ENCODE measurements at regions not wholly inside any gene's neighbourhood (a gene's known extent, or its start where the extent isn't known, plus 50 kb on each side); places are given as distances from the start of the nearest gene placed in this dataset.
A peak's percentile ranks its signal among the peaks of the same experiment; 100 is the strongest.

GRCh38 chr6:91152824-91153223 is 566.0 kb upstream of the MAP3K7 start:
- Histone ChIP-seq H3K4me1 (ENCODE audit: control insufficient read depth, extremely low read depth, insufficient read depth, low read length) (no peaks in the 10 kb centered on the region), H3K9ac (ENCODE audit: insufficient read depth, low read length) (no peak overlapping the region), H2AFZ (ENCODE audit: low read length) (no peak overlapping the region)

GRCh38 chr6:91149956-91150705 is 563.3 kb upstream of the MAP3K7 start:
- Histone ChIP-seq H3K4me2 (ENCODE audit: extremely low read depth, insufficient read depth, low read length) (no peak overlapping the region), H3K9me3 (ENCODE audit: control insufficient read depth, insufficient read depth, low read depth, low read length) (no peaks in the 10 kb centered on the region), H2AFZ (ENCODE audit: low read length) (no peak overlapping the region), H3K4me1 (ENCODE audit: control insufficient read depth, extremely low read depth, insufficient read depth, low read length) (no peaks in the 10 kb centered on the region), H3K4me3 (replicated peaks in 1 of 4; ENCODE audit: control extremely low read depth in 1 of 4, insufficient read depth in 1 of 4, low read depth in 3 of 4, low read length in 4 of 4) (no peak overlapping the region), H3K27ac (ENCODE audit: insufficient read depth, low read length) (no peak overlapping the region), H3K27me3 (ENCODE audit: control insufficient read depth, insufficient read depth, low read length) (no peaks in the 10 kb centered on the region), H3K9ac (ENCODE audit: insufficient read depth, low read length) (no peak overlapping the region), H3K36me3 (ENCODE audit: control insufficient read depth, insufficient read depth, low read length) (no peaks in the 10 kb centered on the region), H4K20me1 (ENCODE audit: control insufficient read depth, extremely low read depth, insufficient read depth, low read length) (no peaks in the 10 kb centered on the region), H3K79me2 (ENCODE audit: control insufficient read depth, insufficient read depth, low read length) (no peaks in the 10 kb centered on the region)
- peak; percentile 18 to 83 for DNase-seq (ENCODE audit: low read depth in 2 of 2)
- no peak for TF ChIP-seq EZH2 (IDR thresholded peaks at IDR 0.05; ENCODE audit: low read length, missing control alignments)

More at GRCh38 chr6:91152824-91153223, 566.0 kb upstream of the MAP3K7 start:
- Histone ChIP-seq H3K4me3 (replicated peaks in 1 of 4; ENCODE audit: control extremely low read depth in 1 of 4, insufficient read depth in 1 of 4, low read depth in 3 of 4, low read length in 4 of 4) (no peak overlapping the region), H4K20me1 (ENCODE audit: control insufficient read depth, extremely low read depth, insufficient read depth, low read length) (no peaks in the 10 kb centered on the region), H3K27me3 (ENCODE audit: control insufficient read depth, insufficient read depth, low read length) (no peaks in the 10 kb centered on the region), H3K36me3 (ENCODE audit: control insufficient read depth, insufficient read depth, low read length) (no peaks in the 10 kb centered on the region), H3K9me3 (ENCODE audit: control insufficient read depth, insufficient read depth, low read depth, low read length) (no peaks in the 10 kb centered on the region), H3K79me2 (ENCODE audit: control insufficient read depth, insufficient read depth, low read length) (no peaks in the 10 kb centered on the region), H3K4me2 (ENCODE audit: extremely low read depth, insufficient read depth, low read length) (no peak overlapping the region), H3K27ac (ENCODE audit: insufficient read depth, low read length) (no peak overlapping the region)
- DNase-seq (ENCODE audit: low read depth in 2 of 2): no peak
- TF ChIP-seq EZH2 (IDR thresholded peaks at IDR 0.05; ENCODE audit: low read length, missing control alignments) (no peak), CTCF (conservative IDR thresholded peaks at IDR 0.05 in 1 of 2, IDR thresholded peaks at IDR 0.05 in 1 of 2; ENCODE audit: low read depth in 1 of 2, low read length in 2 of 2) (no peak)

- peak in 1 of 2 donors; percentile 42 for DNase-seq (ENCODE audit: low read depth in 2 of 2)
- H3K4me2 ChIP-seq (ENCODE audit: extremely low read depth, insufficient read depth, low read length): no peak overlapping the region
- H4K20me1 ChIP-seq (ENCODE audit: control insufficient read depth, extremely low read depth, insufficient read depth, low read length): no peaks in the 10 kb centered on the region
- H3K79me2 ChIP-seq (ENCODE audit: control insufficient read depth, insufficient read depth, low read length): no peaks in the 10 kb centered on the region
- H2AFZ ChIP-seq (ENCODE audit: low read length): no peak overlapping the region
- no peaks in the 10 kb centered on the region for H3K4me1 ChIP-seq (ENCODE audit: control insufficient read depth, extremely low read depth, insufficient read depth, low read length)
- H3K4me3 ChIP-seq (replicated peaks in 1 of 4; ENCODE audit: control extremely low read depth in 1 of 4, insufficient read depth in 1 of 4, low read depth in 3 of 4, low read length in 4 of 4): no peak overlapping the region
- no peaks in the 10 kb centered on the region for H3K36me3 ChIP-seq (ENCODE audit: control insufficient read depth, insufficient read depth, low read length)
- H3K27me3 ChIP-seq (ENCODE audit: control insufficient read depth, insufficient read depth, low read length): no peaks in the 10 kb centered on the region
- H3K27ac ChIP-seq (ENCODE audit: insufficient read depth, low read length): no peak overlapping the region
- no peaks in the 10 kb centered on the region for H3K9me3 ChIP-seq (ENCODE audit: control insufficient read depth, insufficient read depth, low read depth, low read length)
- TF ChIP-seq EZH2 (IDR thresholded peaks at IDR 0.05; ENCODE audit: low read length, missing control alignments) (no peak), CTCF (conservative IDR thresholded peaks at IDR 0.05 in 1 of 2, IDR thresholded peaks at IDR 0.05 in 1 of 2; ENCODE audit: low read depth in 1 of 2, low read length in 2 of 2) (no peak)
- H3K9ac ChIP-seq (ENCODE audit: insufficient read depth, low read length): no peak overlapping the region
Measured at GRCh38 chr6:91149246-91149955, 562.5 kb upstream of the MAP3K7 start.

Measured in fibroblast of lung (primary cell).